NB4 (cell line): ENCODE measurements at regions not wholly inside any gene's neighbourhood (a gene's known extent, or its start where the extent isn't known, plus 50 kb on each side); places are given as distances from the start of the nearest gene placed in this dataset.

Experiments
- DNase-seq: peaks from one replicate; pipeline ENCODE4 v3.0.0; 2010; ENCODE audit warnings: low read depth
- H3K4me3 ChIP-seq: one replicate; pipeline ENCODE4 v1.5.1; 2011; ENCODE audit warnings: mild to moderate bottlenecking, low read depth, low read length, moderate library complexity
- CTCF ChIP-seq: IDR thresholded peaks from one replicate; pipeline ENCODE4 v1.5.1; 2012; ENCODE audit warnings: low read depth, low read length
- MYC ChIP-seq: IDR thresholded peaks from 2 replicates; pipeline ENCODE4 v1.6.1; 2011; ENCODE audit warnings: low read depth, low read length
- POLR2A ChIP-seq: IDR thresholded peaks from 2 replicates; pipeline ENCODE4 v1.6.1; 2011; ENCODE audit warnings: mild to moderate bottlenecking; ENCODE audit not compliant: insufficient read length; ENCODE audit errors: extremely low read depth
- TF ChIP-seq, protein P1 (sequence below): IDR thresholded peaks from 2 replicates; pipeline ENCODE4 v1.6.1; 2011; ENCODE audit warnings: low read depth, low read length

DNA sequence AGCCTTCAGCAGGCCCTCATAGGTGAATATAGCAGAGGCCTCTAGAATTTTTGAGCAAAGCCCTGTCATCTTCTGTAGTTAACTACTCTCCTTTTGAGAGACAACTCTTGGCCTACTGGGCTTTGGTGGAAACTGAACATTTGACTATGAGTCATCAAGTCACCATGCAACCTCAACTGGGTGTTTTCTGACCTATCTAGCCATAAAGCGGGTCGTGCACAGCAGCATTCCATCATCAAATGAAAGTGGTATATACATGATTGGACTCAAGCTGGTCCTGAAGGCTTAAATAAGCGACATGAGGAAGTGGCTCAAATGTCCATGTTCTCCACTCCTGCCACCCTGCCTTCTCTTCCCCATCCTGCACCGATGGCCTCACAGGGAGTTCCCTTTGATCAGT lies 1115.5 kb downstream of the TAF11L14 start:
- H3K4me3 ChIP-seq: no peak overlapping the region
- TF ChIP-seq, protein P1, sequence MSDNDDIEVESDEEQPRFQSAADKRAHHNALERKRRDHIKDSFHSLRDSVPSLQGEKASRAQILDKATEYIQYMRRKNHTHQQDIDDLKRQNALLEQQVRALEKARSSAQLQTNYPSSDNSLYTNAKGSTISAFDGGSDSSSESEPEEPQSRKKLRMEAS: no peak
- TF ChIP-seq POLR2A: no peak
- no peak for TF ChIP-seq MYC
- TF ChIP-seq CTCF: no peak
- DNase-seq: no peak

DNA sequence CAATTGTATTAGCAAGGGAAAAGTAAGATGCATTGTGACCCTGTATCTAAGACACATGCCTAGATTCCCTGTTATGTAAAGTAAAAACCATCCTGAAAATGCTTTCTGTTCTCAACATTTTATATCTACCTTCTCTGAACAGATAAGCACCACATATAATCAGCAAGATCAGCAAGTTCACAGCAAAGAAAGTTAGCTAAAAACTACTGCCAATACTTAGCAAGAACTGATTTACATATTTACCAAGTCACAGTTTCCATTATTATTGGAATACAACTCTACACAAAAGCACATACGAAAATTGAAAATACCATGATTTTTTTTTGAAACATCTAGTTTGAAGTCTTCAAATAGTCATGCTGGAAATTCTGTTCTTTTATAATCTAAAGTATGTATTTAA lies 1118.1 kb downstream of the TAF11L14 start:
- TF ChIP-seq, protein P1: no peak
- TF ChIP-seq POLR2A (no peak), MYC (no peak), CTCF (no peak)
- no peak for DNase-seq

DNA sequence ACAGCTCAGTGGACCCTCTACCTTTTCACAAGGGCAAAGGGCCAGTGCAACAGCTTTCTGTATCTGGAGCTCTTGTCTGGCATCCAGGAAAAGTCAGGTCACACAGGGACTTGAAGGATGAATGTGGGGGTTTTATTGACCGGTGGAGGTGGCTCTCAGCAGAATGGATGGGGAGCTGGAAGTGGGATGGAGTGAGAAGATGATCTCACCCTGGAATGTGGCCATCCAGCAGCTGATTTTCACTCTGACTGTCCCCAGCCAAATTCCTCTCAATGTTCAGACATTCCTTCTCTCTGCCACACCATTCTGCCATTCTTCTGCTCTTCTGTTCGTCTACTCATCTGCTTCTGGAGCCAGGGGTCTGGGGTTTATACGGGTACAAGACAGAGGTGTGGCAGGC lies 1119.9 kb downstream of the TAF11L14 start:
- DNase-seq: no peak
- no peak overlapping the region for H3K4me3 ChIP-seq
- TF ChIP-seq, protein P1: no peak
- TF ChIP-seq CTCF (no peak), POLR2A (no peak), MYC (no peak)

More for the DNA sequence above, 1118.1 kb downstream of the TAF11L14 start:
- no peak overlapping the region for H3K4me3 ChIP-seq

DNA sequence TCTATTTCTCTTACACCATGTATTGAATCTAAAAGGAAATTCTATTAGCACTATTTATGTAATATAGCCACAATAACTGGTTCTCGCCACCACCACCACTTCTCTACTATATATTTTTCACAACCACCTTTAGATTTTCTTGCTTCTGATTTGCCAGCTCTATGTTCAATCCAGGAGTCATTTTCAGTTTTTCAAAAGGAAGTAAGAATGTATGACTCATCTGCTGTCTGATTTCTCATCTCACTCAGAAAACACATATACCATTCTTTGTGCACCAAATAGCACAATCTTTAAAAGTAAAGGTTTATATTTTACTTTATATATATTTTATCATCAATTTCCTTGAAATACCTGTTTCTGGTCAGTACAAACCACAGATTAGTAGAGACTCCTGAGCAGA lies 1127.5 kb downstream of the TAF11L14 start:
- TF ChIP-seq, protein P1: no peak
- TF ChIP-seq POLR2A (no peak), CTCF (no peak), MYC (no peak)
- DNase-seq: peak; percentile 35
- no peak overlapping the region for H3K4me3 ChIP-seq

DNA sequence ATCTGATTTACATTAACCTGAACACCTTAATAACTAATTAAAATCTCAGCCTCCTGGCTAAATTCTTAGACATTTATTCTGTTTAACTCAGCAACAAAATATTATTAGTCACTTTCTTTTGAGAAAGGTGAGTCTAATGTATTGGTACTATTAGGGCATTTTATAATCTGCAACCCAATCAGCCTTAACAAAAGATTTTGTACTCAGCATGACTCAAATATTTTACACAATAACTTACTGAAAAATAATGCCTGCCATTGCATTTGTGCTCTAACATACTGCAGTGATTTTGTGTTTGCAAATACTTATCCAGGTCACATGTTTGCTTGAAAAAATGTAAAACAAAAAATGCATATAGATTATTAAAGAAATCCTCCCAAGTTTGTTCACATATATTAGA lies 1129.9 kb downstream of the TAF11L14 start:
- H3K4me3 ChIP-seq: no peak overlapping the region
- DNase-seq: no peak
- TF ChIP-seq MYC (no peak), CTCF (no peak)
- TF ChIP-seq, protein P1: no peak

GRCh38 chr5:18765304-18765703 lies 1131.0 kb downstream of the TAF11L14 start:
- no peak for DNase-seq
- H3K4me3 ChIP-seq: no peak overlapping the region
- TF ChIP-seq CTCF (no peak), POLR2A (no peak), MYC (no peak)
- TF ChIP-seq, protein P1: no peak
